NCI-H1417 treated with DMSO at 0.1 percent for 48 hours (cell line): ENCODE measurements at regions not wholly inside any gene's neighbourhood (a gene's known extent, or its start where the extent isn't known, plus 50 kb on each side); places are given as distances from the start of the nearest gene placed in this dataset.
"Not testable (repeated sequence)": the region's sequence is repeated elsewhere in the genome, so short reads cannot be mapped to it uniquely, and the experiment has no call there.

Source experiments
- DNase-seq: peaks from one replicate; lab custom pipeline; 2025; lab: John Stamatoyannopoulos, UW

- DNase-seq, result no peak
These were observed 1166.7 kb downstream of the NCAM2 start for GRCh38 chr21:22164912-22165311.

GRCh38 chr21:22174746-22175145 lies 1176.5 kb downstream of the NCAM2 start:
- DNase-seq, result no peak

- DNase-seq, result no peak
These were observed 1191.1 kb downstream of the NCAM2 start for GRCh38 chr21:22189278-22189677.

- DNase-seq, result no peak
These were observed 1193.4 kb downstream of the NCAM2 start for GRCh38 chr21:22191581-22191980.

GRCh38 chr21:22192766-22193165 lies 1194.6 kb downstream of the NCAM2 start:
- DNase-seq, result no peak

GRCh38 chr21:22194986-22195385 lies 1196.8 kb downstream of the NCAM2 start:
- not testable (repeated sequence) for DNase-seq

GRCh38 chr21:22200378-22201092 lies 1202.3 kb downstream of the NCAM2 start:
- no peak for DNase-seq

GRCh38 chr21:22201126-22201525 lies 1202.9 kb downstream of the NCAM2 start:
- DNase-seq, result no peak

- DNase-seq, result no peak
These were observed 1203.5 kb downstream of the NCAM2 start for GRCh38 chr21:22201669-22202068.

GRCh38 chr21:22209304-22209700 lies 1211.1 kb downstream of the NCAM2 start:
- no peak for DNase-seq

- DNase-seq, result no peak
These were observed 1213.7 kb downstream of the NCAM2 start for GRCh38 chr21:22211943-22212342.

GRCh38 chr21:22223385-22223784 lies 1225.2 kb downstream of the NCAM2 start:
- DNase-seq, result no peak

- DNase-seq, result no peak
These were observed 1226.1 kb downstream of the NCAM2 start for GRCh38 chr21:22224261-22224660.

GRCh38 chr21:22225299-22225698 lies 1227.1 kb downstream of the NCAM2 start:
- DNase-seq, result no peak

- DNase-seq, result no peak
These were observed 1232.8 kb downstream of the NCAM2 start for GRCh38 chr21:22231013-22231412.

- no peak for DNase-seq
These were observed 1237.8 kb downstream of the NCAM2 start for GRCh38 chr21:22235866-22236590.

- DNase-seq, result no peak
These were observed 1246.3 kb downstream of the NCAM2 start for GRCh38 chr21:22244516-22244915.

- no peak for DNase-seq
These were observed 1252.1 kb downstream of the NCAM2 start for GRCh38 chr21:22250355-22250754.

GRCh38 chr21:22253761-22254160 lies 1255.6 kb downstream of the NCAM2 start:
- no peak for DNase-seq

GRCh38 chr21:22258821-22259220 lies 1260.6 kb downstream of the NCAM2 start:
- DNase-seq, result no peak

- no peak for DNase-seq
These were observed 1262.1 kb downstream of the NCAM2 start for GRCh38 chr21:22260274-22260673.

- DNase-seq, result no peak
These were observed 1265.7 kb downstream of the NCAM2 start for GRCh38 chr21:22263890-22264289.

GRCh38 chr21:22277341-22277740 lies 1279.1 kb downstream of the NCAM2 start:
- DNase-seq, result no peak

- no peak for DNase-seq
These were observed 1280.2 kb downstream of the NCAM2 start for GRCh38 chr21:22278366-22278765.
